ENCODE measurements at regions not wholly inside any gene's neighbourhood (a gene's known extent, or its start where the extent isn't known, plus 50 kb on each side); places are given as distances from the start of the nearest gene placed in this dataset.

DNA sequence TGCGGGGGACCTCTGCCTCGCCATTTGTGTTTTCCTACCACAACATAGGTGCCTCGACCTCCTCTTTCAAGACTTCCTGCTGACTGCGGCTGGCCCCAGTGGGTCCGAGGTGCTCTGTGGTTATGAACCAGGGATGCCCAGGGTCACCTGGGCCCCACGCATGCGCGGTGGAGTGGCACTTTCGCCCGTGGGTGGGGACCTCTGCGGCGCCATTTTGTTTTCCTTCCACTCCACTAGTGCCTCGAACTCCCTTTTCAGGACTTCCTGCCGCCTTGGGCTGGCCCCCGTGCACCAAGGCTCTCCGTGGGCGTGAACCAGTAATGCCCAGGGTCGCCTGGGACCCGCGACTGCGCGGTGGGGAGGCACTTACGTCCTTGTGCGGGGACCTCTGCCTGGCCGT, 351.6 kb downstream of the ALG10 start:
- DNase-seq (ENCODE audit: low read depth, low spot score), result no peak

DNA sequence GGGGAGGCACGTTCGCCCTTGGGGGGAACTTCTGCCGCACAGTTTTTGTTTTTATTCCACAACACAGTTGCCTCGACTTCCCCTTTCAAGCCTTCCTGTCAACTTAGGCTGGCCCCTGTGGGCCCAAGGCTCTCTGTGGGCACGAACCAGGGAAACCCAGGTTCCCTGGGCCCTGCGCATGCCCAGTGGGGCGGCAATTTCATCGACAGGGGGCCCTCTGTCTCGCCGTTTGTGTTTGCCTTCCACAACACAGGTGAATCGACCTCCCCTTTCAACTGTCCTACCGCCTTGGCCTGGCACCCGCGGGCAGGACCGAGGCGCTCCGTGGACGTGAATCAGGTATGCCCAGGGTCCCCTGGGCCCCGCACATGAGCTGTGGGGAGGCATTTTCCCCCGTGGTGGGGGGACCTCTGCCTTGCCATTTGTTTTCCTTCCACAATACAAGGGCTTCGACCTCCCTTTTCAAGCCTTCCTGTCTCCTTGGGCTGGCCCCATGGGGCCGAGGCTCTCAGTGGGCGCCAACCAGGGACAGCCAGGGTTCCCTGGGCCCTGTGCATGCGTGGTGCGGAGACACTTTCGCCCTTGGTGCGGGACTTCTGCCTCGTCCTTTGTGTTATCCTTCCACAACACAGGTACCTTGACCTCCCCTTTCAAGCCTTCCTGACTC, 354.0 kb downstream of the ALG10 start:
- DNase-seq (ENCODE audit: low read depth, low spot score), result no peak

DNA sequence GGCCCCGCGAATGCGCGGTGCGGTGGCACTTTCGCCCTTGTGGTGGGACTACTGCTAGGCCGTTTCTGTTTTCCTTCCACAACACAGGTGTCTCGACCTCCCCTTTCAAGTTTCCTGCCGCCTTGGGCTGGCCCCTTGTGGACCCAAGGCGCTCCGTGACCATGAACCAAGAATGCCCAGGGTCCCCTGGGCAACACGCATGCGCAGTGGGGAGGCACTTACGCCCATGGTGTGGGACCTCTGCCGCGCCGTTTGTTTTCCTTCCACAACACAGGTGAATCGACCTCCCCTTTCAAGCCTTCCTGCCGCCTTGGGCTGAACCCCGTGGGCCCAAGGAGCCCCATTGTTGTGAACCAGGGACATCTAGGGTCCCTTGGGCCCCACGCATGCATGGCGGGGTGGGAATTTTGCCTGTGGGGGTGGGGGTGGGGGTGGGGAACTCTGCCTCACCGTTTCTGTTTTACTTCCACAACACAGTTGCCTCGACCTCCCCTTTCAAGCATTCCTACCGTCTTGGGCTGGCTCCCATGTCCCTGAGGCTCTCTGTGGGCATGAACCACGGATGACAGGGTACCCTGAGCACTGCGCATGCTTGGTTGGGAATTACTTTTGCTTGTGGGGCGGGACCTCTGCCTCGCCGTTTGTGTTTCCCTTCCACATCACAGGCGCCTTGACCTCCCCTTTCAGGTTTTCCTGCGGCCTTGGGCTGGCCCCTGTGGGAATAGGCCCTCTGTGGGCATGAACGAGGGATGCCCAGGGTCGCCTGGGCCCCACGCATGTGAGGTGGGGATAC, 355.1 kb downstream of the ALG10 start:
- no peak for DNase-seq (ENCODE audit: low read depth, low spot score)

DNA sequence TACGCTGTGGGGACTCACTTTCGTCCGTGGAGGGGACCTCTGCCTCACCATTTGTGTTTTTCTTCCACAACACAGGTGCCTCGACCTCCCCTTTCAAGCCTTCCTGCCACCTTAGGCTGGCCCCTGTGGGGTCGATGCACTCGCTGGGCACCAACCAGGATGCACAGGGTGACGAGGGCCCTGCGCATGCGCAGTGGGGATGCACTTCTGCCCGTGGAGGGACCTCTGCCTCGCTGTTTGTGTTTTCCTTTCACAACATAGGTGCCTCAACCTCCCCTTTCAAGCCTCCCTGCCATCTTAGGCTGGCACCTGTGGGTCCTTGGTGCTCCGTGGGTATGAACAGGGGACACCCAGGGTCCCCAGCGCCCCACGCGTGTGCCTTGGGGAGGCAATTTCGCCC, 356.8 kb downstream of the ALG10 start:
- no peak for DNase-seq (ENCODE audit: low read depth, low spot score)

DNA sequence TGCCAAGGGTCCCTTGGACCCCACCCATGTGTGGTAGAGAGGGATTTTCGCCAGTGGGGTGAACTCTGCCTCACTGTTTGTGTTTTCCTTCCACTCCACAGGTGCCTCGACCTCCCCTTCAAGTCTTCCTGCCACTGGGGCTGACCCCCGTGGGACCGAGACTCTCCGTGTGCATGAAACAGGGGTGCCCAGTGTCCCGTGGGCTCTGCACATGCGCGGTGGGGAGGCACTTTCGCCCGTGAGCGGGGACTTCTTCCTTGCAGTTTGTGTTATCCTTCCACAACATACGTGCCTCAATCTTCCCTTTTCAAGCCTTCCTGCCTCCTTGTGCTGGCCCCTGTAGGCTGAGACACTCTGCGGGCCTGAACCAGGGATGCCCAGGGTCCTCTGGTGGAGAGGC, 362.4 kb downstream of the ALG10 start:
- no peak for DNase-seq (ENCODE audit: low read depth, low spot score)

DNA sequence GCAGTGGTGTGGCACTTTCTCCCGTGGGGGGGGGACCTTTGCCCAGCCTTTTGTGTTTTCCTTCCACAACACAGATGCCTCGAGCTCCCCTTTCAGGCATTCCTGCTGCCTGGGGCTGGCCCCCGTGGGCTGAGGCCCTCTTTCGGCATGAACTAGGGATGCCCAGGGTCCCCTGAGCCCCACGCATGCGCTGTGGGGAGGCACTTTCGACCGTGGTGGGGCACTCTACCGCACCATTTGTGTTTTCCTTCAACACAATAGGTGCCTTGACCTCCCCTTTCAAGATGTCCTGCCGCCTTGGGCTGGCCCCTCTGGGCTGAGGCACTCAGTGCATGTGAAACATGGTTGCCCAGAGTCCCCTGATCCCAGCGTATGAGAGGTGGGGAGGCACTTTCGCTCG, 363.7 kb downstream of the ALG10 start:
- DNase-seq (ENCODE audit: low read depth, low spot score), result no peak

DNA sequence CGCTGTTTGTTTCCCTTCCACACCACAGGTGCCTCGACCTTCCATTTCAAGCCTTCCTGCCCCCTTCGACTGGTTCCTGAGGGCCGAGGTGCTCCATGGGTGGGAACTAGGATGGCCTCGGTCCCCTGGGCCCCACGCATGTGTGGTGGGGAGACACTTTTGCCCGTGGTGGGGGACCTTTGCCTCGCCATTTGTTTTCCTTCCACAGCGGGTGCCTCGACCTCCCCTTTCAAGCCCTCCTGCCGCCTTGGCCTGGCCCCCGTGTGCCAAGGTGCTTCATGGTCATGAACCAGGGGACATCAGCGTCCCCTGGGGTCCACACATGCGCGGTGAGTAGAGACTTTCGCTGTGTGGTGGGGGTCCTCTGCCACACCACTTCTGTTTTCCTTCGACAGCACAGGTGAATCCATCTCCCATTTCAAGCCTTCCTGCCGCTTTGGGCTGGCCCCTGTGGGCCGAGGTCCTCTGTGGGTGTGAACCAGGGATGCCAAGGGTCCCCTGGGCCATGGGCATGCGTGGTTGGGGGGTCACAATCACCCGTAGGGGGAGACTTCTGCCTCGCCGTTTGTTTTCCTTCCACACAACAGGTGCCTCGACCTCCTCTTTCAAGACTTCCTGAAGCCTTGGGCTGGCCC, 364.4 kb downstream of the ALG10 start:
- no peak for DNase-seq (ENCODE audit: low read depth, low spot score)

DNA sequence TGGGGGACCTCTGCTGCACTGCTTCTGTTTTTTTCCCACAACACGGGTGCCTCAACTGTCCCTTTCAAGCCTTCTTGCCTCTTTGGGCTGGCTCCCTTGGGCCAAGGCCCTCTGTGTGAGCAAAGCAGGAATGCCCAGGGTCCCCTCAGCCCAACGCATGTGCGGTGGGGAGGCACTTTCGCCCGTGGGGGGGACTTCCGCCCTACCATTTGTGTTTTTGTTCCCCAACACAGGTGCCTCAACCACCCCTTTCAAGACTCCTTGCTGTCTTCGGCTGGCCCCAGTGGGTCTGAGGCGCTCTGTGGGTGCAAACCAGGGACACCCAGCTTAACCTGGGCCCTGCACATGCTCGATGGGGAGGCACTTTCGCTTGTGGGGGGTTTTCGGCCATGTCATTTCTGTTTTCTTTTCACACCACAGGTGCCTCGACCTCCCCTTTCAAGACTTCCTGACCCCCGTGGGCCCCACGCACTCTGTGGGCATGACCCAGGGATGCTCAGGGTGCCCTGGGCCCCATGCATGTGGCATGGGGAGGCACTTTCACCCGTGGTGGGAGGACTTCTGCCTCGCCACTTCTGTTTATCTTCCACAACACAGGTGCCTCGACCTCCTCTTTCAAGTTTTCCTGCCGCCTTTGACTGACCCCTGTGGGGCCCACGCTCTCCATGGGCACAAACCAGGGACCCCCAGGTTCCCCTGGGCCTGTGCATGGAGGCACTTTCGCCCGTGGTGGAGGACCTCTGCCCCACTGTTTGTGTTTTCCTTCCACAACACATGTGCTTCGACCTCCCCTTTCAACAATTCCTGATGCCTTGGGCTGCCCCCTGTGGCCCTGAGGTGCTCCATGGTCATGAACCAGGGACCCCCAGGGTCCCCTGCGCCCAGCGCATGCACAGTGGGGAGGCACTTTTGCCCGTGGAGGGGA, 365.7 kb downstream of the ALG10 start:
- DNase-seq (ENCODE audit: low read depth, low spot score), result no peak

DNA sequence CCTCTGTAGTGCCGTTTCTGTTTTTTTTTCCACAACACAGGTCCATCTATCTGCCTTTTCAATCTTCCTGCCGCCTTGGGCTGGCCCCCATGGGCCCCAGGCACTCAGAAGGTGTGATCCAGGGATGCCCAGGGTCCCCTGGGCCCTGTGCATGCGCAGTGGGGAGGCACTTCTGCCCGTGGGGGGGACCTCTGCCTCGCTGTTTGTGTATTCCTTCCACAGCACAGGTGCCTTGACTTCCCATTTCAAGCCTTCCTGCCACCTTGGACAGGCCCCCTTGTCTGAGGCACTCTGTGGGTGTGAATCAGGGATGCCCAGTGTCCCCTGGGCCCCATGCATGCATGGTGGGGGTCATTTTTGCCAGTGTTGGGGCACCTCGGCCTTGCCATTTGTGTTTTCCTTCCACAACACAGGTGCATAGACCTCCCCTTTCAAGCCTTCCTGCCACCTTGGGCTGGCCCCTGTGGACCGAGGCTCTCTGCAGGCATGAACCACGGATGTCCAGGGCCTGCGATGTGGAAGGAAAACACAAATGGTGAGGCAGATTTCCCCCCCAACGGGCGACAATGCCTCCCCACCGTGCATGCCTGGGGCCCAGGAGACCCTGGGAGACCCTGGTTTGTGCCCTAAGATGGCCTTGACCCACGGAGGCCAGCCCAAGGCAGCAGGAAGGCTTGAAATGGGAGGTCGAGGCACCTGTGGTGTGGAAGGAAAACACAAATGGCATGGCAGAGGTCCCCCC, 366.5 kb downstream of the ALG10 start:
- no peak for DNase-seq (ENCODE audit: low read depth, low spot score)

DNA sequence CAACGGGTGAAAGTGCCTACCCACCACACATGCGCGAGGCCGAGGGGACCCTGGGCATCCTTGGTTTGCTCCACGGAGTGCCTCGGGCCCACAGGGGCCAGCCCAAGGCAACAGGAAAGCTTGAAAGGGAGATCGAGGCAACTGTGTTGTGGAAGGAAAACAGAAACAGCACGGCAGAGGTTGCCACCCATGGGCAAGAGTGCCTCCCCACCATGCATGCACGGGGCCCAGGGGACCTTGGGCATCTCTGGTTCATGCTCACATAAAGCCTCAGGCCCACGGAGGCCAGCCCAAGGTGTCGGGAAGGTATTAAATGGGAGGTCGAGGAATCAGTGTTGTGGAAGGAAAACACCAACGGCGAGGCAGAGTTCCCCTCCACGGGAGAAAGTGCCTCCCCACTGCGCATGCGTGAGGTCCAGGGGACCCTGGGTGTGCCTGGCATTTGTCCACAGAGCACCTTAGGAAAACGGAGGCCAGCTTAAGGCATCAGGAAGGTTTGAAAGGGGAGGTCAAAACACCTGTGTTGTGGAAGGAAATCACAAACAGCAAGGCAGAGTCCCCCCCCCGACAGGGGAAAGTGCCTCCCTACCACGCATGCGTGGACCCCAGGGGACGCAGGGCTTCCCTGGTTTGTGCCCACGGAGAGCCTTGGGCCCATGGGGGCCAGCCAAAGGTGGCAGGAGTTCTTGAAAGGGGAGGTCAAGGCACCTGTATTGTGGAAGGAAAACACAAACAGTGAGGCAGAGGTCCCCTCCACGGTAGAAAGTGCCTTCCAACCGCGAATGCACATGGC, 367.3 kb downstream of the ALG10 start:
- DNase-seq (ENCODE audit: low read depth, low spot score), result no peak

DNA sequence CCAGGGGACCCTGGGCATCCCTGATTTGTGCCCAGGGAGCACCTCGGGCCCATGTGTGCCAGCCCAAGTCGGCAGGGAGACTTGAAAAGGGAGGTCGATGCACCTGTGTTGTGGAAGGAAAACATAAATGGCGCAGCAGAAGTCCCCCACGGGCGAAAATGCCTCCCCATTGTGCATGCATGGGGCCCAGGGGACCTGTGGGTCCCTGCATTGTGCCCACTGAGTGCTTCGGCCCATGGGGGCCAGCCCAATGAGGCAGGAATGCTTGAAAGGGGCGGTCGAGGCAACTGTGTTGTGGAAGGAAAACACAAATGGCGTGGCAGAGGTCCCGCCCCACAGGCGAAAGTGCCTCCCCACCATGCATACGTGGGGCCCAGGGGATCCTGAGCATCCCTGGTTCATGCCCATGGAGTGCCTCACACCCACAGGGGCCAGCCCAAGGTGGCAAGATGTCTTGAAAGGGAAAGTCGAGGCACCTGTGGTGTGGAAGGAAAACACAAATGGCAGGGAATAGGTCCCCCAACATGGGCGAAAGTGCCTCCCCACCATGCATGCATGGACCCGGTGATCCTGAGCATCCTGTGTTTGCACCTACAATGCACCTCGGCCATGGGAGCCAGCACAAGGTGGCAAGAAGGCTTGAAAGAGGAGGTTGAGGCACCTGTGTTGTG, 368.0 kb downstream of the ALG10 start:
- DNase-seq (ENCODE audit: low read depth, low spot score), result no peak

DNA sequence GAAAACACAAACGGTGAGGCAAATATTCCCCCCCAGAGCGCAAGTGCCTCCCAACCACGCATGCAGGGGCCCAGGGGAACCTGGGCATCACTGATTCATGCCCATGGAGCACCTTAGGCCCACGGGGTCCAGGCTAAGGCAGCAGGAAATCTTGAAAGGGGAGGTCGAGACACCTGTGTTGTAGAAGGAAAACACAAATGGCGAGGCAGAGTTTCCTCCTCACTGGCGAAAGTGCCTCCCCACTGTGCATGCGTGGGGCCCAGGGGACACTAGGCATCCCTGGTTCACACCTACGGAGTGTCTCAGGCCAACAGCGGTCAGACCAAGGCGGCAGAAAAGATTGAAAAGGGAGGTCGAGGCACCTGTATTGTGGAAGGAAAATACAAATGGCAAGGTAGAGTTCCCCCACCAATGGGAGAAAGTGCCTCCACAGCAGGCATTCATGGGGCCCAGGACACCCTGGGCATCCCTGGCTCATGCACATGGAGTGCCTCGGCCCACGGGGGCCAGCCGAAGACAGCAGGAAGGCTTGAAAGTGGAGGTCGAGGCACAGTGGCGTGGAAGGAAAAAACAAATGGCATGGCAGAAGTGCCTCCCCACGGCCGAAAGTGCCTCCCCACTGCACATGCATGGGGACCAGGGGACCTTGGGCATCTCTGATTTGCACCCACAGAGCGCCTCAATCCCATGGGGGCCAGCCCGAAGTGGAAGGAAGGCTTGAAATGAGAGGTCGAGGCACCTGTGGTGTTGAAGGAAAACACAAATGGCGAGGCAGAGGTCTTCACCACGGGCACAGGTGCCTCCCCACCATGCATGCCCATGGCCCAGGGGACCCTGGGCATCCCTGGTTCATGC, 368.8 kb downstream of the ALG10 start:
- DNase-seq (ENCODE audit: low read depth, low spot score), result no peak

DNA sequence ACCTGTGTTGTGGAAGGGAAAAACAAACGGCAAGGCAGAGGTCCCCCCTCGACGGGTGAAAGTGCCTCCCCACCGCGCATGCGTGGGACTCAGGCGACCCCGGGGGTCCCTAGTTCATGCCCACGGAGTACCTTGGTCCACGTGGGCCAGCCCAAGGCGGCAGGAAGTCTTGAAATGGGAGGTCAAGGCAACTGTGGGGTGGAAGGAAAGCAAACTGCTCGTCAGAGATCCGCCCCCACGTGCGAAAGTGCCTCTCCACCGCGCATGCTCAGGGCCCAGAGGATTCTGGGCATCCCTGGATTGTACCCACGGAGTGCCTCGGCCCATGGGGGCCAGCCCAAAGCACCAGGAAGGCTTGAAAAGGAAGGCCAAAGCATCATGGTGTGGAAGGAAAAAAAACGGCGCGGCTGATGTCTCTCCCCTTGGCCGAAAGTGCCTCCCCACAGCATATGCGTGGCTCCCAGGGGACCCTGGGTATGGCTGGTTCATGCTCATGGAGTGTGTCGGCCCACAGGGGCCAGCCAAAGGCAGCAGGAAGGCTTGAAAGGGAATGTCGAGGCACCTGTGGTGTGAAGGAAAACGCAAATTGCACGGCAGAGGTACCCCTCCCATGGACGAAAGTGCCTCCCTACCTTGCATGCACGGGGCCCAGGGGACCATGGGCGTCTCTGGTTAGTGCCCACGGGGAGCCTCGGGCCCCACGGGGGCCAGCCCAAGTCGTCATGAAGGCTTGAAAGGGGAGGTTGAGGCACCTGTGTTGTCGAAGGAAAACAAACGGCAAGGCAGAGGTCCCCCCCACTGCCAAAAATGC, 369.7 kb downstream of the ALG10 start:
- DNase-seq (ENCODE audit: low read depth, low spot score), result no peak

DNA sequence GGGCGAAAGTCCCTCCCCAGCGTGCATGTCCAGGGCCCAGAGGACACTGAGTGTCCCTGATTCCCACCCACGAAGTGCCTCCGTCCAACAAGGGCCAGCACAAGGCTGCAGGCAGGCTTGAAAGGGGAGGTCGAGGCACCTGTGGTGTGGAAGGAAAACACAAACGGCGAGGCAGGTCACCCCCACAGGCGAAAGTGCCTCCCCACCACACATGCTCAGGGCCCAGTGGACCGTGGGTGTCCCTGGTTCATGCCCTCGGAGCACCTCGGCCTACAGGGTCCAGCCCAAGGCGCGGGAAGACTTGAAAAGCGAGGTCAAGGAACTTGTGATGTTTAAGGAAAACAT, 370.4 kb downstream of the ALG10 start:
- no peak for DNase-seq (ENCODE audit: low read depth, low spot score)

DNA sequence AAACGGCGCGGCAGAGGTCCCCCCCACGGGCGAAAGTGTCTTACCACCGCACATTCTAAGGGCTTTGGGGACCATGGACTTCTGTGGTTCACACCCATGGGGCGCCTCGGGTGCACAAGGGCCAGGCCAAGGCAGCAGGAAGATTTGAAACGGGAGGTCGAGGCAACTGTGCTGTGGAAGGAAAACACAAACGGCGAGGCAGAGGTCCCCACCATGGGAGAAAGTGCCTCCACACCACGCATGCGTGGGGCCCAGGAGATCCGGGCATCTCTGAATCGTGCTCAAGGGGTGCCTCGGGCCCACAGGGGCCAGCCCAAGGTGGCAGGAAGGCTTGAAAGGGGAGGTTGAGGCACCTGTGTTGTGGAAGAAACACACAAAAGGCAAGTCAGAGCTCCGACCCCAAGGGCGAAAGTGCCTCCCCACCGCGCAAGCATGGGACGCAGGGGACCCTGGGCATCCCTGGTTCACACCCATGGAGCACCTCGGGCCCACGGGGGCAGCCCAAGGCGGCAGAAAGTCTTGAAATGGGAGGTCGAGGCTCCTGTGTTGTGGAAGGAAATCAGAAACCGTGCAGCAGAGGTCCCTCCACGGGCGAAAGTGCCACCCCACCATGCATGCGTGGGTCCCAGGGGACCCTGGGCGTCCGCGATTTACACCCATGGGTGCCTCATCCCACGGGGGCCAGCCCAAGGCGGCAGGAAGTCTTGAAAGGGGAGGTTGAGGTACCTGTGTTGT, 371.0 kb downstream of the ALG10 start:
- DNase-seq (ENCODE audit: low read depth, low spot score), result no peak

DNA sequence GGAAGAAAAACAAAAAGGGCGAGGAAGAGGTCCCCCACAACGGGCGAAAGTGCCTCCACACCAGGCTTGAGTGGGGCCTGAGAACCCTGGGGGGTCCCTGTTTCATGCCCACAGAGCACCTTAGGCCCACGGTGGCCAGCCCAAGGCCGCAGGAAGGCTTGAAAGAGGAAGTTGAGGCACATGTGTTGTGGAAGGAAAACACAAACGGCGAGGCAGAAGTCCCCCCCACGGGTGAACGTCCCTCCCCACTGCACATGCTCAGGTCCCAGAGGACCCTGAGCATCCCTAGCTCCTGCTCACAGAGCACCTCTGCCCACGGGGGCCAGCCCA, 371.5 kb downstream of the ALG10 start:
- DNase-seq (ENCODE audit: low read depth, low spot score), result no peak

DNA sequence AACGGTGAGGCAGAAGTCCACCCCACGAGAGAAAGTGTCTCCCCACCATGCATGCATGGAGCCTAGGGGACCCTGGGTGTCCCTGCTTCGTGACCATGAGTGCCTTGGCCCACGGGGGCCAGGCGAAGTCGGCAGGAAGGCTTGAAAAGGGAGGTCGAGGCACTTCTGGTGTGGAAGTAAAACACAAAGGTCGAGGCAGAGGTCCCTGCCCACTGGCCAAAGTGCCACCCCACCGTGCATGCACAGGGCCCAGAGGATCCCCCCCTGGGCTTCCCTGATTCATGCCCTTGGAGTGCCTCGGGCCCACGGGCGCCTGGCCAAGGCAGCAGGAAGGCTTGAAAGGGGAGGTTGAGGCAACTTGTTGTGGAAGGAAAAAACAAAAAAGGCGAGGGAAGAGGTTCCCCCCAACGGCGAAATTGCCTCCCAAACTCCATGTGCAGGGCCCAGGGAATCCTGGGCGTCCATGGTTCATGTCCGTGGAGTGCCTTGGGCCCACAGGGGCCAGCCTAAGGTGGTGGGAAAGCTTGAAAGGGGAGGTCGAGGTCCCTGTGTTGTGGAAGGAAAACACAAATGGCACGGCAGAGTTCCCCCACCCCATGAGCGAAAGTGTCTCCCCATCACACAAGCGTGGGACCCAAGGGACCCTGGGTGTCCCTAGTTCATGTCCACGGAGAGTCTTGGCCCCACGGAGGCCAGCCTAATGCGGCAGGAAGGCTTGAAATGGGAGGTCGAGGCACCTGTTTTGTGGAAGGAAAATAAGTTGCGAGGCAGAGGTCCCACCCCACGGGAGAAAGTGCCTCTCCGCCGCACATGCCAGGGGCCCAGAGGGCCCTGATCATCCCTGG, 372.1 kb downstream of the ALG10 start:
- no peak for DNase-seq (ENCODE audit: low read depth, low spot score)
